SU-DHL-6 (cell line): ENCODE measurements at regions not wholly inside any gene's neighbourhood (a gene's known extent, or its start where the extent isn't known, plus 50 kb on each side); places are given as distances from the start of the nearest gene placed in this dataset.

ENCODE experiments used
- H2AFZ ChIP-seq: fragments of 200-600 bp; sonication (generic); 2 replicates; pipeline ENCODE4 v1.6.1; 2014; ENCODE audit warnings: low read depth, mild to moderate bottlenecking, moderate library complexity, mixed read lengths, antibody characterized with exemption, low read length; ENCODE audit not compliant: severe bottlenecking
- H3F3A ChIP-seq: fragments of 200-600 bp; shearing (Covaris generic); 2 replicates; pipeline ENCODE4 v1.6.0; 2016; ENCODE audit warnings: antibody characterized with exemption, mild to moderate bottlenecking; ENCODE audit not compliant: insufficient read depth
- H3K27ac ChIP-seq: fragments of 200-600 bp; sonication (generic); 2 replicates; pipeline ENCODE4 v1.5.1; 2016; ENCODE audit warnings: low read depth, mild to moderate bottlenecking, low read length, moderate library complexity, mixed read lengths
- H3K27me3 ChIP-seq: fragments of 200-600 bp; sonication (generic), shearing (Covaris generic); 2 replicates; pipeline ENCODE4 v1.6.0; 2014; ENCODE audit warnings: mild to moderate bottlenecking, low read length
- H3K36me3 ChIP-seq: fragments of 200-600 bp; sonication (generic); 2 replicates; pipeline ENCODE4 v1.6.1; 2014; ENCODE audit warnings: mild to moderate bottlenecking, low read length, mixed read lengths
- H3K4me2 ChIP-seq: fragments of 300-600, 200-600 bp; shearing (Covaris generic), sonication (generic); 2 replicates; pipeline ENCODE4 v1.6.0; 2014; ENCODE audit warnings: low read length, low read depth, mild to moderate bottlenecking; ENCODE audit not compliant: poor library complexity, severe bottlenecking
- H3K4me3 ChIP-seq: fragments of 200-600 bp; sonication (generic); 2 replicates; pipeline ENCODE4 v1.5.1; 2014; ENCODE audit warnings: antibody characterized with exemption, low read length, mild to moderate bottlenecking, mixed read lengths; ENCODE audit not compliant: insufficient read depth, poor library complexity, severe bottlenecking
- H3K79me2 ChIP-seq: fragments of 200-600 bp; sonication (generic); 2 replicates; pipeline ENCODE4 v1.6.1; 2014; ENCODE audit warnings: mild to moderate bottlenecking, low read length, moderate library complexity; ENCODE audit not compliant: insufficient read depth
- H3K9ac ChIP-seq: fragments of 200-600 bp; sonication (generic); 2 replicates; pipeline ENCODE4 v1.7.0; 2014; ENCODE audit warnings: mild to moderate bottlenecking, low read length
- H3K9me2 ChIP-seq: fragments of 200-600 bp; sonication (generic); replicated peaks from 2 replicates; pipeline ENCODE4 v1.6.1; 2014; ENCODE audit warnings: low read length; ENCODE audit not compliant: insufficient read depth
- H3K9me3 ChIP-seq: fragments of 200-600 bp; sonication (generic); 2 replicates; pipeline ENCODE4 v1.6.1; 2014; ENCODE audit warnings: low read length, mixed read lengths; ENCODE audit not compliant: insufficient read depth
- H4K20me1 ChIP-seq: fragments of 200-600 bp; sonication (generic); 2 replicates; pipeline ENCODE4 v1.6.1; 2014; ENCODE audit warnings: low read depth, mild to moderate bottlenecking, antibody characterized with exemption, low read length, moderate library complexity, mixed read lengths
- EZH2phosphoT487 ChIP-seq: fragments of 200-600 bp; sonication (generic), shearing (Covaris generic); conservative IDR thresholded peaks from 2 replicates; pipeline ENCODE4 v1.6.1; 2018; ENCODE audit warnings: mild to moderate bottlenecking, antibody characterized with exemption, low read length, moderate library complexity, mixed read lengths
- TF ChIP-seq, protein P1 (sequence below): fragments of 200-600 bp; sonication (generic); IDR thresholded peaks from one replicate; pipeline ENCODE4 v1.5.1; 2017; ENCODE audit warnings: antibody characterized with exemption, mild to moderate bottlenecking, low read length, moderate library complexity; ENCODE audit not compliant: insufficient read depth, poor library complexity, severe bottlenecking

DNA sequence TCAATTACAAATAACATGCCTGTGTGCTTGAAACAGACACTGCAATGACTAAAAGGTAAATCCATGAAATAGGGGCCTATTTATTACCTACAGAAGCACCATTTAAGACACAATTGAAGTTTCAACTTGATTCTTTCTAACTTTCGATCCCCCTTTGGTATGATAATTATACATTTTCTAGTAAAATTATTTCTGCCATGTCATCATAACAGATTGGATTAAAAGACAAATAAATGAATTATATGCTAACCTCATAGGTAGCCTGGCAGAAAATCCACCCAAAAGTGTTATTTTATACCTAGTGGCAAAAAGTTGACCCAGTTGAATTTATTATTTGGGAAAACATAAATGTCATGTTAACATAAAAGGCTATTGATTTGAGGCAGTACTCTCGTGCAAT lies 241.1 kb downstream of the RAB38 start:
- no peak overlapping the region for H3K9ac ChIP-seq
- no peaks in the 10 kb centered on the region for H3K79me2 ChIP-seq
- no peak overlapping the region for H3K4me2 ChIP-seq
- H2AFZ ChIP-seq, result no peak overlapping the region
- H3K27me3 ChIP-seq, result no peaks in the 10 kb centered on the region
- H4K20me1 ChIP-seq, result no peaks in the 10 kb centered on the region
- no peak overlapping the region for H3K27ac ChIP-seq
- no peak overlapping the region for H3K4me3 ChIP-seq
- no peaks in the 10 kb centered on the region for H3K9me2 ChIP-seq
- no peaks in the 10 kb centered on the region for H3F3A ChIP-seq
- H3K9me3 ChIP-seq, result no peaks in the 10 kb centered on the region
- TF ChIP-seq EZH2phosphoT487, result no peak
- TF ChIP-seq, protein P1, sequence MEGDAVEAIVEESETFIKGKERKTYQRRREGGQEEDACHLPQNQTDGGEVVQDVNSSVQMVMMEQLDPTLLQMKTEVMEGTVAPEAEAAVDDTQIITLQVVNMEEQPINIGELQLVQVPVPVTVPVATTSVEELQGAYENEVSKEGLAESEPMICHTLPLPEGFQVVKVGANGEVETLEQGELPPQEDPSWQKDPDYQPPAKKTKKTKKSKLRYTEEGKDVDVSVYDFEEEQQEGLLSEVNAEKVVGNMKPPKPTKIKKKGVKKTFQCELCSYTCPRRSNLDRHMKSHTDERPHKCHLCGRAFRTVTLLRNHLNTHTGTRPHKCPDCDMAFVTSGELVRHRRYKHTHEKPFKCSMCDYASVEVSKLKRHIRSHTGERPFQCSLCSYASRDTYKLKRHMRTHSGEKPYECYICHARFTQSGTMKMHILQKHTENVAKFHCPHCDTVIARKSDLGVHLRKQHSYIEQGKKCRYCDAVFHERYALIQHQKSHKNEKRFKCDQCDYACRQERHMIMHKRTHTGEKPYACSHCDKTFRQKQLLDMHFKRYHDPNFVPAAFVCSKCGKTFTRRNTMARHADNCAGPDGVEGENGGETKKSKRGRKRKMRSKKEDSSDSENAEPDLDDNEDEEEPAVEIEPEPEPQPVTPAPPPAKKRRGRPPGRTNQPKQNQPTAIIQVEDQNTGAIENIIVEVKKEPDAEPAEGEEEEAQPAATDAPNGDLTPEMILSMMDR, result no peak
- H3K36me3 ChIP-seq, result no peaks in the 10 kb centered on the region

DNA sequence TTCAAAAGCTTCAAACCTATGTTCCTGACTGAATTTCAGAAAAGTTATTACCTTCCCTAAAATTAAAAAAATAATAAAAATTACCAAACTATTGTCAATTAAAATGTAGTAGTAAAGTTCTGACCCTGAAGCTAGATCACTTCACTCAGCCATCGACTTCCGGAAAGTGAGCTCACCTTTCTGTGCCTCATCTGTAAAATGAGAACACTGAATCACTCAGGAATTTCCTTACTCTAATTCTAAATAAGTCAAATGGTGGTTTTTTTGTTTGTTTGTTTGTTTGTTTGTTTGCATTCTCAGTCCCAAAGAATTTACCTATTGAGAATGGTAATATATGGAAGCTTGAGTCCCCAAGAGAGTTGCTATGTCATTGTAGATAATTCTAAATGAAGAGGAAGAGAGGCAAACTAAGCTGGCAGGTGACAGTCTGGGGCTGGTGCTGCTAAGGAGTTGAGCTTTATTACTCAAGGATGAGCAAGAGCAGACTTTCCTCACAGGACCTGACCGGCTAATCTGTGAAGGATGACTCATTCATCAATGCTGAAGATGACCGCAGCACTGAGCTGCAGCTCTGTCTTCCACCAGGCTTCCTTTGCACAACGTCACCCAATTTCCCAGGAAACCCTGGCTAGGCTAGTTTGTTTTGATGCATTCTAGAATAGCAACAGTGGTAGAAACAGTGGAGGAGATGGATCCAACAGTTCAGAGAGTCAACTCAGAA lies 248.8 kb downstream of the RAB38 start:
- Histone ChIP-seq H3K79me2 (no peaks in the 10 kb centered on the region), H3K9me3 (no peaks in the 10 kb centered on the region), H4K20me1 (no peaks in the 10 kb centered on the region), H2AFZ (no peak overlapping the region), H3K27ac (no peak overlapping the region), H3K27me3 (no peaks in the 10 kb centered on the region), H3K9me2 (no peaks in the 10 kb centered on the region), H3F3A (no peaks in the 10 kb centered on the region), H3K4me3 (no peak overlapping the region), H3K36me3 (no peaks in the 10 kb centered on the region), H3K9ac (no peak overlapping the region), H3K4me2 (no peak overlapping the region)
- TF ChIP-seq, protein P1, result no peak
- no peak for TF ChIP-seq EZH2phosphoT487

DNA sequence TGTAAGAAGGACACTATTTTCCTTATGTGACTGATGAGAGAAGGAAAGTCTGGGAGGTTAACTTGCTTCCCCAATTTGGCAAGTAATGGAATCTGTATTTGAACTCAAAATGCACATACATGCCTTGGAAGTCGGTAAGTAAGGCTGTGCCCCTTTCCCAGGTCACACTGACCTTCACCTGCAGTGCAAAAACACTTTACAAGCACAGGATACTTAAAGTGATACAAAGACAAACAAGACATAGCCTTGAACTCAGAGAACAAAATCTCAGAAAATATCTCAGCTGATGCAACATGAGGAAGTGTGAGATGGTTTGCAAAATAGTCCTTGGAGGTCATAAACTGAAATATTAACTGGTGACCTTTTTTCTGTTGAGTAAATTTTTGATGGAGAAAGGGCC lies 251.1 kb downstream of the RAB38 start:
- H3K36me3 ChIP-seq, result no peaks in the 10 kb centered on the region
- H2AFZ ChIP-seq, result no peak overlapping the region
- H4K20me1 ChIP-seq, result no peaks in the 10 kb centered on the region
- H3K27me3 ChIP-seq, result no peaks in the 10 kb centered on the region
- H3K27ac ChIP-seq, result no peak overlapping the region
- no peak overlapping the region for H3K4me3 ChIP-seq
- no peaks in the 10 kb centered on the region for H3F3A ChIP-seq
- no peaks in the 10 kb centered on the region for H3K79me2 ChIP-seq
- no peaks in the 10 kb centered on the region for H3K9me3 ChIP-seq
- no peaks in the 10 kb centered on the region for H3K9me2 ChIP-seq
- no peak overlapping the region for H3K4me2 ChIP-seq
- H3K9ac ChIP-seq, result no peak overlapping the region
- TF ChIP-seq, protein P1, result no peak
- no peak for TF ChIP-seq EZH2phosphoT487
